H7 (cell line): ENCODE measurements at regions not wholly inside any gene's neighbourhood (a gene's known extent, or its start where the extent isn't known, plus 50 kb on each side); places are given as distances from the start of the nearest gene placed in this dataset.
"Not testable (repeated sequence)": the region's sequence is repeated elsewhere in the genome, so short reads cannot be mapped to it uniquely, and the experiment has no call there.

Experiments used
- DNase-seq: peaks from one replicate; pipeline ENCODE4 v3.0.0; 2012
- H3K27me3 ChIP-seq: 2 replicates; pipeline ENCODE4 v1.6.0; 2011; ENCODE audit warnings: mild to moderate bottlenecking, low read length; ENCODE audit not compliant: control insufficient read depth, insufficient read depth
- H3K36me3 ChIP-seq: replicated peaks from 2 replicates; pipeline ENCODE4 v1.5.1; 2011; ENCODE audit warnings: low read length; ENCODE audit not compliant: control insufficient read depth, insufficient read depth
- H3K4me3 ChIP-seq: 2 replicates; pipeline ENCODE4 v1.5.1; 2011; ENCODE audit warnings: low read depth, mild to moderate bottlenecking, control low read depth, low read length, moderate library complexity; ENCODE audit not compliant: insufficient read depth

DNA sequence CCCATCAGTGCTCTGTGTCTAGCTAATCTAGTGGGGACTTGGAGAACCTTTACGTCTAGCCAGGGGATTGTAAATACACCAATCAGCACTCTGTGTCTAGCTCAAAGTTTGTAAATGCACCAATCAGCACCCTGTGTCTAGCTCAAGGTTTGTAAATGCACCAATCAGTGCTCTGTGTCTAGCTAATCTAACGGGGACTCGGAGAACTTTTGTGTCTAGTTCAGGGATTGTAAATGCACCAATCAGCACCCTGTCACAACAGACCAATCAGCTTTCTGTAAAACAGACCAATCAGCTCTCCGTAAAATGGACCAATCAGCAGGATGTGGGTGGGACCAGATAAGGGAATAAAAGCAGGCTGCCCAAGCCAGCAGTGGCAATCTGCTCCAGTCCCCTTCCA lies 268.3 kb upstream of the MKLN1 start:
- not testable (repeated sequence) for H3K4me3 ChIP-seq, H3K36me3 ChIP-seq, DNase-seq, H3K27me3 ChIP-seq

GRCh38 chr7:131061158-131061557 lies 266.5 kb upstream of the MKLN1 start:
- no peak overlapping the region for H3K4me3 ChIP-seq
- DNase-seq: no peak
- no peaks in the 10 kb centered on the region for H3K27me3 ChIP-seq
- H3K36me3 ChIP-seq: no peaks in the 10 kb centered on the region

- H3K4me3 ChIP-seq: no peak overlapping the region
Measured at GRCh38 chr7:131061818-131062217, 265.9 kb upstream of the MKLN1 start.

GRCh38 chr7:131066635-131067034 lies 261.0 kb upstream of the MKLN1 start:
- no peaks in the 10 kb centered on the region for H3K36me3 ChIP-seq
- no peak for DNase-seq
- no peaks in the 10 kb centered on the region for H3K27me3 ChIP-seq
- no peak overlapping the region for H3K4me3 ChIP-seq

More at GRCh38 chr7:131061818-131062217, 265.9 kb upstream of the MKLN1 start:
- Histone ChIP-seq H3K36me3 (no peaks in the 10 kb centered on the region), H3K27me3 (no peaks in the 10 kb centered on the region)
- no peak for DNase-seq

GRCh38 chr7:131067220-131067619 lies 260.5 kb upstream of the MKLN1 start:
- no peaks in the 10 kb centered on the region for H3K36me3 ChIP-seq
- no peak for DNase-seq
- H3K4me3 ChIP-seq: no peak overlapping the region
- no peaks in the 10 kb centered on the region for H3K27me3 ChIP-seq

DNA sequence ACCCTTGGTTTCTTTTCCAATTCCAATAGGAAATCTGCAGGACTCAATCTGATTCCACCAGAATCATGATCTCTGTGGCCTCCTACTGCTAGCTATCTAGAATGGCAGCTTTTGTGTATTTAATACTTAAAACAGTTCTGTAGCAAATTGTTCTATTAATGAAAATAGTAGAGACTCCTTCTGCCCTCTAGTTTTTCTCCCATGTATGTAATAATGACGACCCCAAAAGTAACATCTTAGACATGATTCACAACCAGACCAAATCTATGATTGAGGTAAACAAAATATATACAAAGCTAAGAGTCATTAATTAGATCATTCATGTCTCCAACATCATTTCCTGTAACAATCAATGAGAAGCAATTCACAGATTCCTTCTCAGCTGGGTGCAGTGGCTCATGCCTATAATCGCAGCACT lies 259.1 kb upstream of the MKLN1 start:
- DNase-seq: no peak
- H3K4me3 ChIP-seq: no peak overlapping the region
- no peaks in the 10 kb centered on the region for H3K36me3 ChIP-seq
- no peaks in the 10 kb centered on the region for H3K27me3 ChIP-seq

DNA sequence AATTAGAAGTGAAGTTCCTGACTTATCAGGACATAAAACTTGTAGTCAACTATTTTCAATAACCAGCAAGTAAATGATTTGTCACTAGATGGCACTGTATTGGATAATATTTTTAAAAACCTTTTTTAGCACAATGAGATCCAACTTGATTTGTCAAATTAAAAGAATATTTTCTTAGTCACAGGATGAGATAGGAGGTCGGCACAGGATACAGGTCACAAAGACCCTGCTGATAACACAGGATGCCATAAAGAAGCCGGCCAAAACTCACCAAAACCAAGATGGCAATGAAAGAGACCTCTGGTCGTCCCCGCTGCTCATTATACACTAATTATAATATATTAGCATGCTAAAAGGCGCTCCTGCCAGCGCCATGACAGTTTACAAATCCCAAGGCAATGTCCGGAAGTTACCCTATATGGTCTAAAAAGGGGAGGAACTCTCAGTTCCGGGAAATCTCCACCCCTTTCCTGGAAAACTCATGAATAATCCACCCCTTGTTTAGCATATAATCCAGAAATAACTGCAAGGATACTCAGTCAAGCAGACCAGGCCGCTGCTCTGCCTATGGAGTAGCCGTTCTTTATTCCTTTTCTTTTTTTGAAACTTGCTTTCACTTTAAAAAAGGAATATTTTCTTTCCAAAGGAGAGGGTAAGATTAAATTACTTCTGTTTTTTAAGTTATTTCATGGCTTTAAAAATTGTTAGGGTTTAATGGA lies 255.7 kb upstream of the MKLN1 start:
- H3K27me3 ChIP-seq: no peaks in the 10 kb centered on the region
- no peak for DNase-seq
- H3K36me3 ChIP-seq: no peaks in the 10 kb centered on the region
- no peak overlapping the region for H3K4me3 ChIP-seq

DNA sequence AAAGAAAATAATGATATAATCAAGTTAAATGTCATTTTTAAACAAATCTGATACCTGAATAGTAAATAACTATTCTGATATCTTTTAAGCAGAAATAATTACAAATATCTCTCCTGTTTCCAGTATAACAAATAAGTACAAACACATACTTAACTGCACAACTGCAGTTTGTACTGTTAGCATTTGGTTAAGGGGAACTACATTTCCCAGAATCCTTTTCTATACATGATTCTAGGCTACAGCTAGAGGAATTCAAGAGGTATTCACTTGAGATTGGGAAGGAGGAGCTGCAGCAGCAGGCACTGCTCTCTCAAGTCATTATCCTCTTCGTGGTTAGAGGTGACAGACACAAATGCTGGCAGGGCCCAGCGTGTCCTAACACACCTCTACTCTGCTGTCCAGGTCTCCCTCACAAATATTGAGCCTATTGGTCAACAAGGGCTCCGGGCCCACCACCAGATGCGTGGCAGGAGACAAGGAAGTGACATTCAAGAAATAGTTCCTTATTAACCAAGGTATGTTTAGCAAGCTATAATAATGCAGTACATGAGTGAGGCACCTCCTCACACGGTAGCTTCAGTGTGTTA lies 255.1 kb upstream of the MKLN1 start:
- peak; percentile 47 for DNase-seq
- H3K27me3 ChIP-seq: no peaks in the 10 kb centered on the region
- H3K36me3 ChIP-seq: no peaks in the 10 kb centered on the region
- H3K4me3 ChIP-seq: no peak overlapping the region

DNA sequence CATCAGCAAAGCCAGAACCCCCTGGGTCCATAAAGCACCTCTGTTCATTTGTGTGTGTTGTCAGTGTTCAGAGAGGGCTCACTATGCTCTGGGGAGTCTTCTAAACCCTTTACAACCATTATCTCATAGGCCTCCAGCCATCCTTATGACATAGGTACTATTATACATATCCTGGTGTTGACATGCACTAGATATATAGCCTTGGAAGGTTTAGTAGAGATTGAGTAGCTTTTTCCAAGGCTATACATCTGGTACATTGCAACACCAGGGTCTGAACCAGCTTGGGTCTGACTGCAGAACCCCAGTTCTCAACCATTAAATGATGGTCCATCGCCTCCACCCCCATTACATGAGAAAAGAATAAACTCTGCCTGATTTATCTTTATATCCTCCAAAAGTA lies 253.6 kb upstream of the MKLN1 start:
- no peak for DNase-seq
- Histone ChIP-seq H3K4me3 (no peak overlapping the region), H3K27me3 (no peaks in the 10 kb centered on the region), H3K36me3 (no peaks in the 10 kb centered on the region)

GRCh38 chr7:131074585-131074984 lies 253.1 kb upstream of the MKLN1 start:
- H3K27me3 ChIP-seq: no peaks in the 10 kb centered on the region
- no peak overlapping the region for H3K4me3 ChIP-seq
- H3K36me3 ChIP-seq: no peaks in the 10 kb centered on the region
- no peak for DNase-seq

GRCh38 chr7:131075406-131075805 lies 252.3 kb upstream of the MKLN1 start:
- no peak for DNase-seq
- Histone ChIP-seq H3K36me3 (no peaks in the 10 kb centered on the region), H3K4me3 (no peak overlapping the region), H3K27me3 (no peaks in the 10 kb centered on the region)

- no peak overlapping the region for H3K4me3 ChIP-seq
- H3K36me3 ChIP-seq: no peaks in the 10 kb centered on the region
- no peak for DNase-seq
- no peaks in the 10 kb centered on the region for H3K27me3 ChIP-seq
Measured at GRCh38 chr7:131076032-131076431, 251.6 kb upstream of the MKLN1 start.

DNA sequence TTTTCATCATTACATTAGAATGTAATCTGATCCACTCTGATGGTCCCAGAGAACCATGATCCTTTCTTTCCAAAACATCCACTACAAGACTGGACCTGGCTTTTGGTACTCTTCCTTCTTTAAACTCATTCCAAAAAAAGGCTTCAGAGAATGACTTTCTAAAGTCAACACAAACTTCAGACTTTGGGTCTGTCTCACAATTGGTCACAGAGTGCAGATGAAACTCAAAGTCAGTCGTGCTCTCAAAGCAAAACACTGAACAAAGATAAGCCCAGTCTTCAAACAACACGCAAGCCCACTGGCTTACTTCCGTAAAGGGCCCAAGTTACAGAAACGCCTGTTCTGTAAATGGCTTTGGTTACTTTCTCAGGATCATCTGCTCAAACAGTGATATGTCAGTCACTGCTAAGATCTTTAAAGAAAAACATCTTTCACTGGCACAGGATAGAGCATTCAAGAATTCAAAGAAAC lies 250.9 kb upstream of the MKLN1 start:
- Histone ChIP-seq H3K36me3 (no peaks in the 10 kb centered on the region), H3K4me3 (no peak overlapping the region), H3K27me3 (no peaks in the 10 kb centered on the region)
- DNase-seq: no peak

DNA sequence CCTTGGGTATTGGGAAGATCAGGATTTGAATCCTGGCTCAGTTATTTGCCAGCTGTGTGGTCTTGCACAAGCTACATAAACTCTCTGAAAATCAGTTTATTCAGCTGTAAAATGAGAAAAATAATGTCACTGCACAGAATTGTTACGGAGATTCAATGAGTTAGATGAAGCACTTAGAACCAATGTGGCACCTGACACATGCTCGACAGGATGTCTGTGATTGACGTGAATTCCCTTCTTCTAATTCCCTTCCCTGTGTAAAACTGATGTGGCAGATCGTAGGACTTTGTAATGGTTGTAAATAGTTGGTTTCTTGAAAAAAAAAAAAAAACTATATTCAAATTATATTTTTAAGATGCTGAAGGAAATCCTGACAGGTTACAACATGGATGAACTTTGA lies 249.9 kb upstream of the MKLN1 start:
- Histone ChIP-seq H3K4me3 (no peak overlapping the region), H3K36me3 (no peaks in the 10 kb centered on the region), H3K27me3 (no peaks in the 10 kb centered on the region)
- DNase-seq: no peak

- no peak overlapping the region for H3K4me3 ChIP-seq
- no peak for DNase-seq
Measured at GRCh38 chr7:131080754-131081153, 246.9 kb upstream of the MKLN1 start.

More at GRCh38 chr7:131080754-131081153, 246.9 kb upstream of the MKLN1 start:
- Histone ChIP-seq H3K36me3 (no peaks in the 10 kb centered on the region), H3K27me3 (no peaks in the 10 kb centered on the region)
